Stimulated activated CD8-positive, alpha-beta memory T cell treated with anti-CD3 and anti-CD28 coated beads, Interleukin-15, amount 100 ng/mL, for 4 hours (primary cell): ENCODE measurements at regions not wholly inside any gene's neighbourhood (a gene's known extent, or its start where the extent isn't known, plus 50 kb on each side); places are given as distances from the start of the nearest gene placed in this dataset.
"Not testable (repeated sequence)": the region's sequence is repeated elsewhere in the genome, so short reads cannot be mapped to it uniquely, and the experiment has no call there.

Source experiments
- DNase-seq, 2 donors: peaks; one replicate each; pipeline ENCODE4 v3.0.0-alpha.2; 2020; ENCODE audit warnings: low read depth in 2 of 2

DNA sequence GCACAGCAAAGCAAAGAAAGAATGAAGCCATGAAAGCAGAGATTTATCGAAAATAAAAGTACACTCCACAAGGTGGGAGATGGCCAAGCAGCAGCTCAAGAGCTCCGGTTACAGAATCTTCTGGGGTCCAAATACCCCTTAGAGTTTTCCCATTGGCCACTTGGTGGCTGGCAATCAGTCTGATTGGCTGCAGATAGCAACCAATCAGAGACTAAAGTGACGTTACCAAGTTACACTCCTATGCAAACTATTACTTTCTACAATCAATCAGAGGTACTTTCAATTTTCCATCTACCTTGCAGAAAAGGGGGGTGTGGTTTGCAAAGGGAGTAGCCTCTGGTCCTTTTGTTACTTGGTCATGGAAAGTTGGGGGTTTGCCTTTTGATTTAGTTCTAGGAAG, 58.0 kb upstream of the AUTS2 start:
- no peak for DNase-seq

GRCh38 chr7:69541779-69542432, 56.4 kb upstream of the AUTS2 start:
- not testable (repeated sequence) for DNase-seq

DNA sequence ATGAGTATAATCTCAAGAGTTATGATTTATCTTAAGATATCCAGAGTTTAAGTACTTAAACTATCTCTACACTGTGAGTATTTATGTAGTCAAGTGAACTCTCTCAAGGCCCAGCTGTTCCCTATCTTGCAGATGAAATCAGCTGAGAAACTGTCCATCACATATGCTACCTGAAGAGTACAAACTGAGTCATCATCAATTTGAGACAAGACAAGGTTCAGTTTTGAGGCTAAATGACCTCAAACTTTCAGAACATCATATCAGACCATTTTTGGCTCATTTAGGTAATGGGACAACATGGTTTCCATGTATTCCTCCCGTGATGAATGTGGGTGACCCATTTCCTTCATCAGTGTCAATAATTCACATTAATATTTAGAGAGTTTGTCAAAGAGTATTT, 53.1 kb upstream of the AUTS2 start:
- DNase-seq: no peak
